HG02678 (cell line): ENCODE measurements at regions not wholly inside any gene's neighbourhood (a gene's known extent, or its start where the extent isn't known, plus 50 kb on each side); places are given as distances from the start of the nearest gene placed in this dataset.

Source experiments
- ATAC-seq: cut with Tn5 transposase; IDR thresholded peaks from one replicate; pipeline ENCODE4 v1.9.1; 2021; ENCODE audit warnings: mild to moderate bottlenecking, moderate library complexity; ENCODE audit not compliant: unreplicated experiment

- no peak for ATAC-seq
Measured at GRCh38 chr7:119374436-119374835, 898.5 kb upstream of the KCND2 start.

GRCh38 chr7:119377861-119378260, 895.1 kb upstream of the KCND2 start:
- no peak for ATAC-seq

- no peak for ATAC-seq
Measured at GRCh38 chr7:119382726-119383125, 890.2 kb upstream of the KCND2 start.

- ATAC-seq: no peak
Measured at GRCh38 chr7:119395024-119395423, 878.0 kb upstream of the KCND2 start.

DNA sequence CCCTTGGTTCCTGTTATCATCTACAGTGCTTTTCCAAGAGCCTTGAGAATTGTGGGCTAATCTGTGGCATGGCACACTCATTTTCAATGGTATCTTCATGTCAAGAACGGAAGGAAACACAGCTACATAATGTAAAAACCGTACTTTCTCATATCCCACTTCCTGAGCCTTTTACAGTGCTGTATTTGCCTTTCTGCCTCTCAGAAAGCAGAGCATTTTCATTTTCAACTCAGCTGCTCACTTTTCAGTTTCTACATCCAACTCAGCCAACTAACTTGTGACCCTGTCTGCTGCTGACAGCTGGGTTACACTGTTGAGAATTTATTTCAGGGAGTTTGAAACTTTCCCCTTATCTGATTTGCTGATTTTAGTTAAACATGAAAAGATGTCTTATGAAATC, 875.8 kb upstream of the KCND2 start:
- ATAC-seq: peak; percentile 82

DNA sequence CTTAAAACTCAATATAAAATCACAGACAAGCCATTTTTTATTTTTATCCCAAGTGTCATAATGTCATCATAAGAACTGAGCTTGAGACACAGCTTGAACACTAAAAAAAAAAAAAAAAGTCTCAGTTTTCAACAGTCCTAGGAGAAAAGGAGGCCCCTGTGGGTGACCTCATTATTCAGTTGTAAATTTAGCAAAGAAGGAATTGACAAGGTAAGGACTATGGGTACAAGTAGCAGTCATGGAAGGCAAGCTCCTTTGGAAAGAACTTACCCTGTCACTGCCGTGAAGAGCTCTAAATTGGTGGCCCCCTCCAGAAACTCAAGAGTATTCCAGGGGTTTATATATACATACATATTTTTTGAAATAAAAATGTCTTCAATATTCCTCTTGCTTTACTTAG, 864.4 kb upstream of the KCND2 start:
- no peak for ATAC-seq

DNA sequence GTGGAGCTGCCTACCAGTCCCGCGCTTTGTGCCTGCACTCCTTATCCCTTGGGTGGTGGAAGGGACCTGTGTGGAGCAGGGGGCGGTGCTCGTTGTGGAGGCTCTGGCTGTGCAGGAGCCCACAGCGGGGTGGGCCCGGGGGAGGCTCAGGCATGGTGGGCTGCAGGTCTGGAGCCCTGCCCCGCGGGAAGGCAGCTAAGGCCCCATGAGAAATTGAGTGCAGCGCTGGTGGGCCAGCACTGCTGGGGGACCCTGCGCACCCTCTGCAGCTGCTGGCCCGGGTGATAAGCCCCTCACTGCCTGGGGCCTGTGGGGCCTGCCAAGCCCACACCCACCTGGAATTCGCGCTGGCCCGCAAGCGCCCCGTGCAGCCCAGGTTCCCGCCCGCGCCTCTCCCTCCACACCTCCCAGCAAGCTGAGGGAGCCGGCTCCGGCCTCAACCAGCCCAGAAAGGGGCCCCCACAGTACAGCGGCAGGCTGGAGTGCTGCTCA, 859.6 kb upstream of the KCND2 start:
- ATAC-seq: no peak

DNA sequence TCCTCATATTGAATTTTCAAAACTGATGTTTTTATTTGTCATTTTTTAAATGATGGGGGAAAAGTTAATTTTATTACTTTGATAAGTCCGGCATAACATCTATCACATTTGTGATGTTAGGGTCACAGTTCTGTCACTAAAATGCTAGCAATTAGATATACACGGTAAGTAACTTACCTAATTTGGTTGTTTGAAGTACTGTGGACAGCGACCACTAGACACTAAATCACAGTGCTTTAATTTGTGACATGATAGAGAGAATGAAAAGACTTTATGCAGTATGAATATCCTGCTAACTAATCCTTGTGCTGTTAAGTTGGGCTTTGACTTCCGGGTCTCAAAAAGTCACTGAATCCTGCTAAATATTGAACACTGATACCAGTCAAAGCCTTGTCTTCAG, 857.3 kb upstream of the KCND2 start:
- ATAC-seq: no peak

DNA sequence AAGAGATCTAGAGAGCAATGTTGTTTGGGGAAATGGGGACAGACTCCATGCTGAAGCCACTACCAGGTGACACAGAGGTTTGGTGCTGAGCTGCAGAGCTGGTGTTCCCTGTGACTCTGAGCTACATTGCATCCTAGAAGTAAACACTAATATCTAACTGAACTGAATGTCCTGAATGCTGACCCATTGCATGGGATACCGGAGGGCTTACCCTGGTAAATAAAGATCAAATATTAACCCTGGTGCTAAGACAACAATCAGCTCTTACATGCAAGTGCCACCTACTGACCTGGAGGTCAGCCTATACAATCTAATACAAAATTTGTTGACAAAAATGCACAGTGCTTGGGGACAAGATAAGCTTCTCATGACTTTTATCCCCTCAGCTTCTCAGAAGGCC, 851.3 kb upstream of the KCND2 start:
- ATAC-seq: no peak

- ATAC-seq: no peak
Measured at GRCh38 chr7:119436882-119437281, 836.1 kb upstream of the KCND2 start.

DNA sequence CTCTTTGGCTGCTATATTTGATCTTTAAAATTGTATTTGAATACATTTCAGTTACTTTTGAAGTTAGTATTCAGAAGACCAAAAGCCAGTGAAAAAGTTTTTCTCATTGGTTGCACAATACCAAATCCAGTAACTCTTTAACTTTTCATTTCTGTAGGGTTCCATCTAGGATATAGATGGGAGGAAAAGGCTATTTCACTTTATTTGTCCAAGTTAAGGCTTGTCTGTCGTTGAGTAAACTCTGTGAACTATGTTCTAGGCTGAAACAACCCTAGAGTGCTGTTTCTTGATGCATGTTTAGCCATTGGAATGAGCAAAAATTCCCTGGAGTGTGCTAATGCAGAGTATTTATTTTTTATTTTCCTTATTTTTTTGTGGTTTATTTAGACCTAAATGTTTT, 834.7 kb upstream of the KCND2 start:
- no peak for ATAC-seq

DNA sequence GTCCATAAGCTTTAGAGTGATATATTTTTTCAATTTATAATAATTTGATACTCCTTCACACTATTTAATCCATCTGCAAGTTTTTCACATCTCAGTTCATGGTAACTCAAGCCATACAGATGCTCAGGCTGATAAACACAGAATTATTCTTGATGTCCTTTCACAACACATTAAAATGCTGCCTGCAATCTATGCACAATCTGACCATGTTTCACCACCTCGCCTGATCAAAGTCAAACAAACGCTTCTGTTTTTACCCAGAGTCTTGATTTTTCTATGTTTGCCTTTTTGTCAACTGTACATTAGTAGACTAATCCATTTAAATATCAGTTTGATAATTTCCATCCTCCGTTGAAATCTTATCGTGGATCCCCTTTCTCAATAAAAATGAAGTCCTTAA, 833.8 kb upstream of the KCND2 start:
- ATAC-seq: no peak

DNA sequence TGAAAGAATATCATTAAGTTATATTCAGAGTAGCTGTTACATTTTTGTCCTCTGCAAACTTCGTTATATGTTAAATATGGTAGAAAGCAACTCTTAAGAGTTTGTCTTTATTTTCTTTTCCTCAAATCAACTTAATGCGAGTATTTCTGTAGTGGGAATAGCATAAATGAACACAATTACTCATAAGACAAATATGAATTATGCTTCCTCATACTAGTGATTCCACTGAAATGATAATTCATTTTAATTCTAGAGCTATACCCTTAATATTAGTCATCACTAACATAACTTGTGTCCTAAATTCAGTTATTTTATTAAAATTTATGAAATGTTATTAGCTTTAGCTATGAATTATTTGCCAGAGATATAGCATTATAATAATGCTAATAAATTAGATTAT, 820.6 kb upstream of the KCND2 start:
- no peak for ATAC-seq

DNA sequence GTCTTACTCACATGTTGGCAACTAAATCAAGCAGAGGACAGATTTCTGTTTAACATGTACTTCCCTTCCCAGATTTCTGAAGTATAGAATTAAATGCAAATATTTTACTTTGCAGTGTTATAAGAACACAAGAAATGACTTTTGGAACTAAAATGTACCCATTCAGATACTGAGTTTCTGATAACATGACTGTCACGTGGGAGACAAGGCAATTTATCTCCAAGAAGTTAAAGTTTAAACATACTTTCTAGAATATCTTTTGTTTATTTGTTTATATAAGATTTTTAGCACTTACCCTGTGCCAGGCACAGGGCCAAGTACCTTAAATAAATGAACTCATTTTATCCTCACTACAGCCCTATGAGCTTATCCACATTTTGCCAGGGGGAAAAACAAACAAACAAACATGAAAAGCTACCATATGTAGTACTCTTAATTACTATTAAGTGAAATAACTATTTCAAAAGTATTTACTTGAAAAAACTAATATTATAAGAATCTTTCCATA, 807.1 kb upstream of the KCND2 start:
- no peak for ATAC-seq

GRCh38 chr7:119472408-119473038, 800.5 kb upstream of the KCND2 start:
- no peak for ATAC-seq

- peak; percentile 93 for ATAC-seq
Measured at GRCh38 chr7:119482209-119482608, 790.8 kb upstream of the KCND2 start.

DNA sequence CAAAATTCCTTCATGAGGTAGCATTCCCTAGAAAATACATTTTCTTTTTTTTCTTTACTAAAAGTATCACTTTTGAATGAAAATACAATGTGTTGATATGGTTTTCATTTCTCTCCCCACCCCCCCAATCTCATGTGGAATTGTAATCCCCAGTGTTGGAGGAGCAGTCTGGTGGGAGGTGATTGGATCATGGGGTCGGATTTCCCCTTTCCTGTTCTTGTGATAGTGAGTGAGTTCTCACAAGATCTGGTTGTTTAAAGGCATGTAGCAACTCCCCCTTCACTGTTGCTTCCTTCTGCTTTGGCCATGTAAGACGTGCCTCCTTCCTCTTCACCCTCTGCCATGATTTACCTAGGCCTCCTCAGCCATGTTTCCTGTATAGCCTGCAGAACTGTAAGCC, 790.3 kb upstream of the KCND2 start:
- no peak for ATAC-seq

GRCh38 chr7:119483364-119483763, 789.6 kb upstream of the KCND2 start:
- ATAC-seq: no peak

GRCh38 chr7:119514326-119514725, 758.6 kb upstream of the KCND2 start:
- ATAC-seq: no peak

GRCh38 chr7:119515214-119515613, 757.8 kb upstream of the KCND2 start:
- no peak for ATAC-seq

DNA sequence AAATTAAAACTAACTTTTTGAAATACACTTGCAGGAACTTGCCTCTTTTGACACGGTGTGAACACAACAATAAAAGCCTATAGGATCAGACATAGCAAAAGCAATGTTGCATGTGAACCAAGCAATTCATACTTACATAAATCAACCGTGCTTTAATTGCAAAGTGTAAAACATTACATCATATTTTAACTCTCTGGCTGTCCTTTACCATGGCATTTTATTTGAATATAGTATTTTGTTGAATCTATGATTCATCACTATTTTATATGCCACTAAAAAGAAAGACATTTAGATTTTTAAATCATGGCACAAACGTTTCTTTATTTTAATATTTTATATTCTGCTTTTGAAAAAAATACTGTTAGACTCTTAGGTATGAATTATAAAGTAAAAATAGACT, 757.0 kb upstream of the KCND2 start:
- ATAC-seq: no peak

- ATAC-seq: no peak
Measured at GRCh38 chr7:119522263-119522662, 750.7 kb upstream of the KCND2 start.

- ATAC-seq: no peak
Measured at GRCh38 chr7:119522698-119523097, 750.3 kb upstream of the KCND2 start.
